HUES64 (cell line): ENCODE measurements at regions not wholly inside any gene's neighbourhood (a gene's known extent, or its start where the extent isn't known, plus 50 kb on each side); places are given as distances from the start of the nearest gene placed in this dataset.

ENCODE experiments used
- H3K27ac ChIP-seq: 2 replicates; pipeline ENCODE4 v1.7.0; 2013; ENCODE audit warnings: low read depth, low read length, inconsistent platforms
- H3K27me3 ChIP-seq: 2 replicates; pipeline ENCODE4 v1.6.1; 2013; ENCODE audit warnings: mild to moderate bottlenecking, low read length; ENCODE audit not compliant: insufficient read depth
- H3K36me3 ChIP-seq: 2 replicates; pipeline ENCODE4 v1.6.1; 2013; ENCODE audit warnings: mild to moderate bottlenecking, low read length; ENCODE audit not compliant: insufficient read depth
- H3K4me1 ChIP-seq: 2 replicates; pipeline ENCODE4 v1.6.1; 2013; ENCODE audit warnings: mild to moderate bottlenecking, low read length, moderate library complexity; ENCODE audit not compliant: insufficient read depth
- H3K4me3 ChIP-seq: 2 replicates; pipeline ENCODE4 v1.5.1; 2013; ENCODE audit warnings: mild to moderate bottlenecking, low read length, moderate library complexity
- H3K9ac ChIP-seq: 2 replicates; pipeline ENCODE4 v1.6.1; 2013; ENCODE audit warnings: mild to moderate bottlenecking, low read depth, low read length
- H3K9me3 ChIP-seq: 2 replicates; pipeline ENCODE4 v1.6.1; 2013; ENCODE audit warnings: low read depth, low read length; ENCODE audit not compliant: insufficient read depth
- WGBS: fragments of 150-250, 120-280 bp; methylation state at CpG from one replicate; pipeline ENCODE4 v1.1.7; 2013; ENCODE audit warnings: missing lambda C conversion rate; 5-methylcytosine and 5-hydroxymethylcytosine counted together

GRCh38 chr2:226050822-226051221, 651.3 kb downstream of the NYAP2 start:
- Histone ChIP-seq H3K9ac (no peak overlapping the region), H3K27me3 (no peaks in the 10 kb centered on the region), H3K9me3 (no peaks in the 10 kb centered on the region), H3K36me3 (no peaks in the 10 kb centered on the region), H3K4me3 (no peak overlapping the region), H3K4me1 (peaks cover 9% of the 10 kb centered on the region), H3K27ac (no peak overlapping the region)
- 100% methylated on average over 3 of the region's 5 CpGs for WGBS

GRCh38 chr2:226048611-226049010, 649.1 kb downstream of the NYAP2 start:
- Histone ChIP-seq H3K36me3 (no peaks in the 10 kb centered on the region), H3K4me3 (no peak overlapping the region), H3K9ac (no peak overlapping the region), H3K27me3 (no peaks in the 10 kb centered on the region), H3K9me3 (no peaks in the 10 kb centered on the region), H3K27ac (no peak overlapping the region), H3K4me1 (peaks cover 9% of the 10 kb centered on the region)
- WGBS = 56% methylated on average over 3 of the region's 4 CpGs

GRCh38 chr2:226045080-226045479, 645.6 kb downstream of the NYAP2 start:
- no peaks in the 10 kb centered on the region for H3K27me3 ChIP-seq
- WGBS = 98% methylated on average over 8 of the region's 8 CpGs
- no peaks in the 10 kb centered on the region for H3K9me3 ChIP-seq
- no peak overlapping the region for H3K4me3 ChIP-seq
- H3K27ac ChIP-seq = no peak overlapping the region
- H3K4me1 ChIP-seq = peaks cover 9% of the 10 kb centered on the region
- no peak overlapping the region for H3K9ac ChIP-seq
- H3K36me3 ChIP-seq = no peaks in the 10 kb centered on the region

GRCh38 chr2:226040344-226040900, 640.9 kb downstream of the NYAP2 start:
- Histone ChIP-seq H3K4me3 (no peak overlapping the region), H3K27ac (no peak overlapping the region), H3K4me1 (no peaks in the 10 kb centered on the region), H3K36me3 (no peaks in the 10 kb centered on the region), H3K27me3 (no peaks in the 10 kb centered on the region), H3K9me3 (no peaks in the 10 kb centered on the region), H3K9ac (no peak overlapping the region)
- WGBS = 92% methylated on average over 2 of the region's 2 CpGs

- Histone ChIP-seq H3K4me3 (no peak overlapping the region), H3K9ac (no peak overlapping the region), H3K36me3 (no peaks in the 10 kb centered on the region), H3K27me3 (no peaks in the 10 kb centered on the region), H3K4me1 (peaks cover 3% of the 10 kb centered on the region; the same call in 1 of the 2 replicates), H3K9me3 (no peaks in the 10 kb centered on the region), H3K27ac (no peak overlapping the region)
- WGBS = 97% methylated on average over 1 of the region's 2 CpGs
These were observed 638.0 kb downstream of the NYAP2 start for GRCh38 chr2:226037526-226037925.

GRCh38 chr2:226031647-226032501, 632.4 kb downstream of the NYAP2 start:
- Histone ChIP-seq H3K27me3 (no peaks in the 10 kb centered on the region), H3K4me1 (peaks cover 26% of the 10 kb centered on the region), H3K27ac (peak overlapping the region; percentile 94), H3K9me3 (no peaks in the 10 kb centered on the region), H3K36me3 (no peaks in the 10 kb centered on the region), H3K4me3 (peak overlapping the region; percentile 69), H3K9ac (peak overlapping the region; percentile 95)
- 23% methylated on average over 6 of the region's 6 CpGs for WGBS

- peak overlapping the region; percentile 95 for H3K9ac ChIP-seq
- no peaks in the 10 kb centered on the region for H3K36me3 ChIP-seq
- no peaks in the 10 kb centered on the region for H3K9me3 ChIP-seq
- under 1% methylated on average over 34 of the region's 34 CpGs for WGBS
- no peaks in the 10 kb centered on the region for H3K27me3 ChIP-seq
- peaks cover 26% of the 10 kb centered on the region for H3K4me1 ChIP-seq
- H3K27ac ChIP-seq = peak overlapping the region; percentile 94
- peak overlapping the region; percentile 69 for H3K4me3 ChIP-seq
These were observed 631.5 kb downstream of the NYAP2 start for GRCh38 chr2:226030788-226031646.

- H3K4me3 ChIP-seq = peak overlapping the region; percentile 69
- WGBS = 16% methylated on average over 3 of the region's 8 CpGs
- no peaks in the 10 kb centered on the region for H3K27me3 ChIP-seq
- H3K9me3 ChIP-seq = no peaks in the 10 kb centered on the region
- 0 out of 2 replicates have a peak overlapping the region, but pooled peaks have one; percentile 31 for H3K27ac ChIP-seq
- no peak overlapping the region; the same call in 1 of the 2 replicates for H3K9ac ChIP-seq
- no peaks in the 10 kb centered on the region for H3K36me3 ChIP-seq
- H3K4me1 ChIP-seq = peaks cover 26% of the 10 kb centered on the region
These were observed 630.9 kb downstream of the NYAP2 start for GRCh38 chr2:226030369-226030768.

GRCh38 chr2:226023946-226024345, 624.4 kb downstream of the NYAP2 start:
- Histone ChIP-seq H3K27ac (no peak overlapping the region), H3K36me3 (no peaks in the 10 kb centered on the region), H3K9me3 (peaks cover 8% of the 10 kb centered on the region), H3K4me3 (no peak overlapping the region), H3K27me3 (no peaks in the 10 kb centered on the region), H3K4me1 (no peaks in the 10 kb centered on the region), H3K9ac (no peak overlapping the region)

- no peaks in the 10 kb centered on the region for H3K4me1 ChIP-seq
- no peak overlapping the region for H3K27ac ChIP-seq
- no peak overlapping the region for H3K4me3 ChIP-seq
- H3K36me3 ChIP-seq = no peaks in the 10 kb centered on the region
- H3K9me3 ChIP-seq = peaks cover 14% of the 10 kb centered on the region
- H3K9ac ChIP-seq = no peak overlapping the region
- WGBS = 53% methylated on average over 5 of the region's 5 CpGs
- H3K27me3 ChIP-seq = no peaks in the 10 kb centered on the region
These were observed 623.9 kb downstream of the NYAP2 start for GRCh38 chr2:226023383-226023782.

- no peaks in the 10 kb centered on the region for H3K27me3 ChIP-seq
- H3K27ac ChIP-seq = no peak overlapping the region
- H3K4me3 ChIP-seq = no peak overlapping the region
- no peak overlapping the region for H3K9ac ChIP-seq
- no peaks in the 10 kb centered on the region for H3K36me3 ChIP-seq
- H3K4me1 ChIP-seq = peaks cover 3% of the 10 kb centered on the region; the same call in 1 of the 2 replicates
- H3K9me3 ChIP-seq = peaks cover 16% of the 10 kb centered on the region
- WGBS = 95% methylated on average over 1 of the region's 1 CpG
These were observed 621.4 kb downstream of the NYAP2 start for GRCh38 chr2:226020956-226021355.
